Muscle of leg (tissue), 3 donors: ENCODE measurements at regions not wholly inside any gene's neighbourhood (a gene's known extent, or its start where the extent isn't known, plus 50 kb on each side); places are given as distances from the start of the nearest gene placed in this dataset.

Source experiments
- DNase-seq: peaks from one replicate; pipeline ENCODE4 v3.0.0; 2013
- H3K27ac ChIP-seq: one replicate; pipeline ENCODE4 v1.5.1; 2013; ENCODE audit warnings: mild to moderate bottlenecking, low read length, control low read depth
- H3K27me3 ChIP-seq: one replicate; pipeline ENCODE4 v1.6.1; 2013; ENCODE audit warnings: low read length; ENCODE audit not compliant: control insufficient read depth, insufficient read depth
- H3K36me3 ChIP-seq: one replicate; pipeline ENCODE4 v1.6.1; 2013; ENCODE audit warnings: low read length; ENCODE audit not compliant: control insufficient read depth, insufficient read depth
- H3K4me1 ChIP-seq: one replicate; pipeline ENCODE4 v1.6.1; 2013; ENCODE audit warnings: low read length; ENCODE audit not compliant: control insufficient read depth, insufficient read depth
- H3K4me3 ChIP-seq: one replicate; pipeline ENCODE4 v1.5.1; 2013; ENCODE audit warnings: low read length, control low read depth
- H3K9me3 ChIP-seq: replicated peaks from 2 replicates; pipeline ENCODE4 v1.6.1; 2013; ENCODE audit warnings: low read depth, low read length; ENCODE audit not compliant: control insufficient read depth
- WGBS: methylation state at CpG from one replicate; pipeline ENCODE4 v1.1.5; 2013; ENCODE audit warnings: missing lambda C conversion rate; ENCODE audit not compliant: insufficient coverage; 5-methylcytosine and 5-hydroxymethylcytosine counted together

GRCh38 chr12:91894911-91895310 is 250.7 kb downstream of the BTG1 start:
- Histone ChIP-seq H3K36me3 (no peaks in the 10 kb centered on the region), H3K4me3 (no peak overlapping the region), H3K9me3 (no peaks in the 10 kb centered on the region), H3K4me1 (peaks cover 7% of the 10 kb centered on the region), H3K27me3 (no peaks in the 10 kb centered on the region), H3K27ac (no peak overlapping the region)
- no peak for DNase-seq

GRCh38 chr12:91893476-91893875 is 252.2 kb downstream of the BTG1 start:
- WGBS, result 50% methylated on average over 1 of the region's 3 CpGs
- no peak for DNase-seq

GRCh38 chr12:91892081-91892855 is 253.4 kb downstream of the BTG1 start:
- peaks cover 7% of the 10 kb centered on the region for H3K4me1 ChIP-seq
- H3K27me3 ChIP-seq, result no peaks in the 10 kb centered on the region
- no peak overlapping the region for H3K27ac ChIP-seq
- 20% methylated on average over 1 of the region's 4 CpGs for WGBS
- no peak overlapping the region for H3K4me3 ChIP-seq
- peak; percentile 49 for DNase-seq
- no peaks in the 10 kb centered on the region for H3K36me3 ChIP-seq
- H3K9me3 ChIP-seq, result no peaks in the 10 kb centered on the region

More at GRCh38 chr12:91893476-91893875, 252.2 kb downstream of the BTG1 start:
- H3K27me3 ChIP-seq, result no peaks in the 10 kb centered on the region
- peaks cover 7% of the 10 kb centered on the region for H3K4me1 ChIP-seq
- no peak overlapping the region for H3K4me3 ChIP-seq
- H3K36me3 ChIP-seq, result no peaks in the 10 kb centered on the region
- H3K9me3 ChIP-seq, result no peaks in the 10 kb centered on the region
- H3K27ac ChIP-seq, result no peak overlapping the region

GRCh38 chr12:91890742-91891141 is 254.9 kb downstream of the BTG1 start:
- no peaks in the 10 kb centered on the region for H3K9me3 ChIP-seq
- DNase-seq, result no peak
- no peaks in the 10 kb centered on the region for H3K27me3 ChIP-seq
- WGBS, result no CpG with 5 or more reads among the region's 1 CpG
- H3K36me3 ChIP-seq, result no peaks in the 10 kb centered on the region
- no peak overlapping the region for H3K4me3 ChIP-seq
- peaks cover 4% of the 10 kb centered on the region for H3K4me1 ChIP-seq
- H3K27ac ChIP-seq, result no peak overlapping the region

- Histone ChIP-seq H3K36me3 (no peaks in the 10 kb centered on the region), H3K9me3 (no peaks in the 10 kb centered on the region), H3K27me3 (no peaks in the 10 kb centered on the region), H3K4me3 (no peak overlapping the region), H3K27ac (no peak overlapping the region), H3K4me1 (peaks cover 4% of the 10 kb centered on the region)
- DNase-seq, result peak; percentile 35
Observed at GRCh38 chr12:91889910-91890309, 255.7 kb downstream of the BTG1 start.

- no CpG with 5 or more reads among the region's 2 CpGs for WGBS
- DNase-seq, result no peak
- H3K4me1 ChIP-seq, result peaks cover 4% of the 10 kb centered on the region
- H3K9me3 ChIP-seq, result no peaks in the 10 kb centered on the region
- H3K36me3 ChIP-seq, result no peaks in the 10 kb centered on the region
- no peak overlapping the region for H3K4me3 ChIP-seq
- no peak overlapping the region for H3K27ac ChIP-seq
- no peaks in the 10 kb centered on the region for H3K27me3 ChIP-seq
Observed at GRCh38 chr12:91889059-91889458, 256.6 kb downstream of the BTG1 start.

- no peaks in the 10 kb centered on the region for H3K9me3 ChIP-seq
- no CpG with 5 or more reads among the region's 2 CpGs for whole genome bisulfite sequencing
- DNase-seq, result no peak
- peaks cover 4% of the 10 kb centered on the region for H3K4me1 ChIP-seq
- H3K36me3 ChIP-seq, result no peaks in the 10 kb centered on the region
- no peak overlapping the region for H3K4me3 ChIP-seq
- no peaks in the 10 kb centered on the region for H3K27me3 ChIP-seq
- H3K27ac ChIP-seq, result no peak overlapping the region
Observed at GRCh38 chr12:91887957-91888356, 257.7 kb downstream of the BTG1 start.

GRCh38 chr12:91885851-91886731 is 259.6 kb downstream of the BTG1 start:
- Histone ChIP-seq H3K27me3 (no peaks in the 10 kb centered on the region), H3K9me3 (no peaks in the 10 kb centered on the region), H3K4me3 (no peak overlapping the region), H3K36me3 (no peaks in the 10 kb centered on the region), H3K4me1 (no peaks in the 10 kb centered on the region), H3K27ac (no peak overlapping the region)
- no peak for DNase-seq
- WGBS, result 100% methylated on average over 1 of the region's 5 CpGs

- H3K9me3 ChIP-seq, result no peaks in the 10 kb centered on the region
- H3K4me3 ChIP-seq, result no peak overlapping the region
- H3K36me3 ChIP-seq, result no peaks in the 10 kb centered on the region
- H3K27ac ChIP-seq, result no peak overlapping the region
- H3K4me1 ChIP-seq, result no peaks in the 10 kb centered on the region
- no peak for DNase-seq
- no CpG with 5 or more reads among the region's 3 CpGs for WGBS
- H3K27me3 ChIP-seq, result no peaks in the 10 kb centered on the region
Observed at GRCh38 chr12:91884230-91884629, 261.4 kb downstream of the BTG1 start.

- H3K4me1 ChIP-seq, result no peaks in the 10 kb centered on the region
- no peaks in the 10 kb centered on the region for H3K9me3 ChIP-seq
- no peak for DNase-seq
- H3K27me3 ChIP-seq, result no peaks in the 10 kb centered on the region
- no CpG with 5 or more reads among the region's 4 CpGs for WGBS
- H3K27ac ChIP-seq, result no peak overlapping the region
- no peak overlapping the region for H3K4me3 ChIP-seq
- H3K36me3 ChIP-seq, result no peaks in the 10 kb centered on the region
Observed at GRCh38 chr12:91883811-91884210, 261.8 kb downstream of the BTG1 start.
